HG02970 (cell line): ENCODE measurements at regions not wholly inside any gene's neighbourhood (a gene's known extent, or its start where the extent isn't known, plus 50 kb on each side); places are given as distances from the start of the nearest gene placed in this dataset.

Experiments
- ATAC-seq: cut with Tn5 transposase; IDR thresholded peaks from one replicate; pipeline ENCODE4 v1.9.1; 2021; ENCODE audit warnings: mild to moderate bottlenecking, moderate library complexity, moderate number of reproducible peaks; ENCODE audit not compliant: unreplicated experiment, low FRiP score

- no peak for ATAC-seq
Observed at GRCh38 chr5:72559866-72560766, 52.9 kb upstream of the ZNF366 start.

- no peak for ATAC-seq
Observed at GRCh38 chr5:72558383-72558782, 51.2 kb upstream of the ZNF366 start.

GRCh38 chr5:72558046-72558336, 50.8 kb upstream of the ZNF366 start:
- no peak for ATAC-seq

- no peak for ATAC-seq
Observed at GRCh38 chr5:72557167-72558045, 50.2 kb upstream of the ZNF366 start.
